Right lobe of liver (tissue), 4 donors: ENCODE measurements at regions not wholly inside any gene's neighbourhood (a gene's known extent, or its start where the extent isn't known, plus 50 kb on each side); places are given as distances from the start of the nearest gene placed in this dataset.

ENCODE experiments used
- CTCF ChIP-seq, 4 donors: fragments of 200-600 bp in 3 of 4; fragments of 450-650 bp in 1 of 4; IDR thresholded peaks; one replicate each; pipeline versions ENCODE4 v1.5.1 to v1.8.0; 2016 to 2022; ENCODE audit warnings: antibody characterized with exemption in 4 of 4, mild to moderate bottlenecking in 2 of 4
- POLR2A ChIP-seq: fragments of 450-650 bp; IDR thresholded peaks from one replicate; pipeline ENCODE4 v1.6.1; 2017; ENCODE audit warnings: antibody characterized with exemption, mild to moderate bottlenecking
- donor health status: DM: no; HTN: no; CAD: no.
- donor health status: DM: no; HTN: no; CAD: no.
- donor health status: DM: no; HTN: yes; CAD: no.

DNA sequence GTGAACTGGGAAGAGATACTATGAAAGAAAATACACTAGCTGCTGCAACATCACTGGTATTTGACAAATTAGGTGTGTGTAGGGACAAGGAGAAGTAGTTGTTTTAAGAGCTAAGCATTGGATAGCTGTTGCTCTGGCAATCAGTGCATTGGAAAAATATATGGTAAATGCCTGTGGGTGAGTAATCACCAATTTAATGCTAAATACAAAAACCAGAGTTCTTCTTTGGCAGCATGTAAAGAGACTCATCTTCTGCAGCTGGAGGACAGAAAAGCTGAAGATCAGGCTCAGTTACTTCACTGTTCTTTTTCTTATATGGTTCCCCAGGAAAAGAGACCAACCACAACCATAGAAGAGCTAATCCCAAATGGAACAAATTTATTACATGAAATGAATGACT is 201.8 kb upstream of the MPDZ start:
- TF ChIP-seq POLR2A (no peak), CTCF (IDR thresholded peaks at IDR 0.05) (no peak)
